ENCODE measurements at regions not wholly inside any gene's neighbourhood (a gene's known extent, or its start where the extent isn't known, plus 50 kb on each side); places are given as distances from the start of the nearest gene placed in this dataset.

GRCh38 chr13:105940882-105941281 lies 594.6 kb downstream of the EFNB2 start:
- TF ChIP-seq CTCF (IDR thresholded peaks at IDR 0.05): no peak
- DNase-seq (ENCODE audit: low spot score) (no peak), ATAC-seq (ENCODE audit: low FRiP score) (no peak)

GRCh38 chr13:105937451-105937850 lies 598.0 kb downstream of the EFNB2 start:
- no peak for TF ChIP-seq CTCF (IDR thresholded peaks at IDR 0.05)
- ATAC-seq (ENCODE audit: low FRiP score) (no peak), DNase-seq (ENCODE audit: low spot score) (no peak)

DNA sequence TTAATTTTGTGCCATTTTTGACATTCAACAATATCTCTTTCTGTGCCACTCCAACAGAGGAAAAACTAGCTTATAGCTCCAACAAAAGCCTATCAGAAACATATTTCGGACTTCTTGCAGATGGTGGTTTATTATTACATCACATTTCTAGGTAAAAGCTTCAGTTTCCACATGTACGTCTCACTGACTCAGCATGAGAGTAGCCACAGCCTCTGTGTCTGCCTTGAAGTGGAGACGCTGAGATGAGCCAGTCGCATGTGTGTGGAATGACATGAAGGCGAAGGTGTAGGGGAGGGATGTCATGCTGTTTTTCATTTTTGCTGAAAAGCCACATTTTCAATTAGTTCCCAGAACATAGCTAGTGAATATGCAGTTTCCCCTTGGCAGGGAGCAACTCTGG lies 598.6 kb downstream of the EFNB2 start:
- DNase-seq (ENCODE audit: low spot score) (no peak), ATAC-seq (ENCODE audit: low FRiP score) (no peak)
- no peak for TF ChIP-seq CTCF (IDR thresholded peaks at IDR 0.05)

DNA sequence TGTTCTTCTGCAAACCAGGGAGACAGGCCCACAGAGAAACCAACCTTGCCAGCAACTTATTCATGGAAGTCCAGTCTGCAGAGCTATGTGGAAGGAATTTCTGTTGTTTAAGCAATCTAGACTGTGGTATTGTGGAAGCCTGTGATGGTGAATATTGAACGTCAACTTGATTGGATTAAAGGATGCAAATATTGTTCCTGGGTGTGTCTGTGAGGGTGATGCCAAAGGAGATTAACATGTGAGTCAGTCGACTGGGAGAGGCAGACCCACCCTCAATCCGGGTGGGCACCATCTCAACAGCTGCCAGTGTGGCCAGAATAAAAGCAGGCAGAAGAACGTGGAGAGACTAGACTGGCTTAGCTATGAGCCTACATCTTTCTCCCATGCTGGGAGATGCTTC lies 606.0 kb downstream of the EFNB2 start:
- ATAC-seq (ENCODE audit: low FRiP score) (no peak), DNase-seq (ENCODE audit: low spot score) (no peak)
- TF ChIP-seq CTCF (IDR thresholded peaks at IDR 0.05): no peak

DNA sequence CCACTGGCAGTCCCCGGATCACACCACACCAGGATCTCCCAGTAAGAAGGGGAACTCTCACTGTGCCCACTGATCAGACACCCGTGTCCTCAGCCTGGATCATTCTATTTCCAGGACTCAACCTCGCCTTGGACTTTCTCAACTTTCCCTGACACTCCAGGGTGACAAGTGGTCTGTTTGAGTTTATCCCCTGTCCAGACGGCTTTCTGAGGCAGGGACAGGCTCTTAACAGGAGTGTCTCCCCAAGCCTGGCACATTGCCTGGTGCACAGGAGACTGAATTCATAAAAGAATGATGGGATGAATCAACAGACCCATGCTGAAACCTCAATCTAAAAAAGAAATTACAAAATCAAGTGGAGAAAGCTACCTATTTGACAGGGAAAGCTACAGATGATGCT lies 606.6 kb downstream of the EFNB2 start:
- DNase-seq (ENCODE audit: low spot score) (no peak), ATAC-seq (ENCODE audit: low FRiP score) (no peak)
- no peak for TF ChIP-seq CTCF (IDR thresholded peaks at IDR 0.05)

- no peak for ATAC-seq (ENCODE audit: low FRiP score)
- DNase-seq (ENCODE audit: low spot score): no peak
- no peak for TF ChIP-seq CTCF (IDR thresholded peaks at IDR 0.05)
These were observed 607.4 kb downstream of the EFNB2 start for GRCh38 chr13:105928048-105928447.

DNA sequence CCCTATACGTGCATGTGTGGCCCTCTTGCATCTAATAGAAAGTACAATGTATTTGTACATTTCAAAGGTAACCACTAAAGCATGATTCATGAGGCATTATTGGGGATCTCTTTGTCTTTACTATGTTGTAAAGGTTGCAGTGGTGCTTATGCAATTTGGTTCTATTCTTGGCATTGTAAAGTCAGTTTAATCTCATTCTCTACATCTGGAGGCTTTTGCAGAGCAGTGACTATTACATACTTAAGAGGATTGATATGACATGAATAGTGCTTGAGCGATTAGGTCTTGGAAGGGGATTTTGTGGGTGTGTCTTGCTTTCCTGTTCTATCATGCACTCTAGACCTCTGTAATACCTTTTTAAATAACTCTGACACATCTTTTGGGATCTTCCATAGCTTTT lies 610.0 kb downstream of the EFNB2 start:
- ATAC-seq (ENCODE audit: low FRiP score) (no peak), DNase-seq (ENCODE audit: low spot score) (no peak)
- TF ChIP-seq CTCF (IDR thresholded peaks at IDR 0.05): no peak

Measured in omental fat pad (tissue), 3 donors.